ENCODE measurements at regions not wholly inside any gene's neighbourhood (a gene's known extent, or its start where the extent isn't known, plus 50 kb on each side); places are given as distances from the start of the nearest gene placed in this dataset.

GRCh38 chr10:111177379-111177778, 100.5 kb downstream of the ADRA2A start:
- Histone ChIP-seq H3K4me3 (no peak overlapping the region), H3K4me1 (no peaks in the 10 kb centered on the region), H3K27me3 (no peaks in the 10 kb centered on the region), H3K9me3 (peaks cover 0 to 12% (median 0%) of the 10 kb centered on the region in 4 donors), H3K27ac (no peak overlapping the region), H3K36me3 (no peaks in the 10 kb centered on the region)
- no peak for DNase-seq (ENCODE audit: low spot score in 2 of 2)
- TF ChIP-seq POLR2A (IDR thresholded peaks at IDR 0.05): no peak
- no peak for TF ChIP-seq CTCF (IDR thresholded peaks at IDR 0.05)
- no peak for TF ChIP-seq EP300 (IDR thresholded peaks at IDR 0.05)
- 90 to 91% methylated on average over 2 of the region's 2 CpGs for WGBS, 2 donors

- no peaks in the 10 kb centered on the region for H3K27me3 ChIP-seq
- TF ChIP-seq EP300 (IDR thresholded peaks at IDR 0.05) (no peak), CTCF (IDR thresholded peaks at IDR 0.05) (no peak), POLR2A (IDR thresholded peaks at IDR 0.05) (no peak)
- no peaks in the 10 kb centered on the region for H3K9me3 ChIP-seq
- no peak overlapping the region for H3K4me3 ChIP-seq
- DNase-seq (ENCODE audit: low spot score in 2 of 2): no peak
- H3K4me1 ChIP-seq: peaks cover 0 to 3% (median 0%) of the 10 kb centered on the region in 4 donors
- no peak overlapping the region for H3K27ac ChIP-seq
- H3K36me3 ChIP-seq: no peaks in the 10 kb centered on the region
- WGBS, 2 donors: 81 to 83% methylated on average over 2 of the region's 2 CpGs
Measured at GRCh38 chr10:111179514-111179913, 102.7 kb downstream of the ADRA2A start.

- no peak overlapping the region for H3K27ac ChIP-seq
- WGBS, 2 donors: 69 to 81% methylated on average over 1 of the region's 1 CpG
Measured at GRCh38 chr10:111186358-111186757, 109.5 kb downstream of the ADRA2A start.

GRCh38 chr10:111187096-111187495, 110.3 kb downstream of the ADRA2A start:
- H3K27me3 ChIP-seq: no peaks in the 10 kb centered on the region
- H3K27ac ChIP-seq: no peak overlapping the region
- peaks cover 0 to 3% (median 0%) of the 10 kb centered on the region in 4 donors for H3K4me1 ChIP-seq
- no peak for TF ChIP-seq CTCF (IDR thresholded peaks at IDR 0.05)
- TF ChIP-seq EP300 (IDR thresholded peaks at IDR 0.05): no peak
- TF ChIP-seq POLR2A (IDR thresholded peaks at IDR 0.05): no peak
- WGBS, 2 donors: 51 to 68% methylated on average over 4 of the region's 4 CpGs
- H3K9me3 ChIP-seq: no peaks in the 10 kb centered on the region
- no peaks in the 10 kb centered on the region for H3K36me3 ChIP-seq
- H3K4me3 ChIP-seq: no peak overlapping the region
- no peak for DNase-seq (ENCODE audit: low spot score in 2 of 2)

More at GRCh38 chr10:111186358-111186757, 109.5 kb downstream of the ADRA2A start:
- no peaks in the 10 kb centered on the region for H3K36me3 ChIP-seq
- no peaks in the 10 kb centered on the region for H3K27me3 ChIP-seq
- no peak for TF ChIP-seq EP300 (IDR thresholded peaks at IDR 0.05)
- no peak for TF ChIP-seq CTCF (IDR thresholded peaks at IDR 0.05)
- no peak for TF ChIP-seq POLR2A (IDR thresholded peaks at IDR 0.05)
- H3K4me3 ChIP-seq: no peak overlapping the region
- DNase-seq (ENCODE audit: low spot score in 2 of 2): no peak
- peaks cover 0 to 3% (median 0%) of the 10 kb centered on the region in 4 donors for H3K4me1 ChIP-seq
- H3K9me3 ChIP-seq: no peaks in the 10 kb centered on the region

GRCh38 chr10:111199587-111199986, 122.8 kb downstream of the ADRA2A start:
- no peaks in the 10 kb centered on the region for H3K27me3 ChIP-seq
- no peaks in the 10 kb centered on the region for H3K4me1 ChIP-seq
- DNase-seq (ENCODE audit: low spot score in 2 of 2): no peak
- H3K4me3 ChIP-seq: no peak overlapping the region
- TF ChIP-seq EP300 (IDR thresholded peaks at IDR 0.05) (no peak), POLR2A (IDR thresholded peaks at IDR 0.05) (no peak), CTCF (IDR thresholded peaks at IDR 0.05) (no peak)
- H3K27ac ChIP-seq: no peak overlapping the region
- WGBS, 2 donors: 78 to 85% methylated on average over 4 of the region's 4 CpGs
- H3K9me3 ChIP-seq: no peaks in the 10 kb centered on the region
- H3K36me3 ChIP-seq: no peaks in the 10 kb centered on the region
